GM18507 (cell line): ENCODE measurements at regions not wholly inside any gene's neighbourhood (a gene's known extent, or its start where the extent isn't known, plus 50 kb on each side); places are given as distances from the start of the nearest gene placed in this dataset.

ENCODE experiments used
- DNase-seq: peaks from one replicate; pipeline ENCODE4 v3.0.0; 2011; ENCODE audit warnings: low read depth; ENCODE audit not compliant: insufficient read length; ENCODE audit errors: extremely low spot score
- FAIRE-seq: peaks from 2 replicates; lab custom pipeline; 2011; peaks lifted over from hg19 to GRCh38; lab: Jason Lieb, UNC

DNA sequence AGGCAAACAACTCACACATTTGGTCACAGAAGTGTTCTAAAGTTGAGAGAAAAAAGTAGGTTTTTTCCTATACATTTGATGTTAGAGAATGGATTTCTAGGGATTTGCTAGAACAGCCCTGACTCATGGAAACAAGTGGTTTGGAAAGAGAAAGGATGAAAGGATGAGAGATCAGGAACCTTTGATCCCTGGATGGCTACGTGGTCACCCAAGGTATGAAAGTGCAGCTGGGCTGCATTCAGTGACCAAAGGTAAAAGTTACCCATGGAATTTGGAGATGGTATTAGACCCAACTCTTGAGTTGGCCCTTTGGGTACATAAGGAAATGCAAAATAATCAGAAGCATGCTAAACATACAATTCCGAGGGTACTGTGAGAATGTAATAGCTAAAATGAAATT lies 61.3 kb upstream of the SPIN1 start:
- DNase-seq (no peak), FAIRE-seq (no peak)

DNA sequence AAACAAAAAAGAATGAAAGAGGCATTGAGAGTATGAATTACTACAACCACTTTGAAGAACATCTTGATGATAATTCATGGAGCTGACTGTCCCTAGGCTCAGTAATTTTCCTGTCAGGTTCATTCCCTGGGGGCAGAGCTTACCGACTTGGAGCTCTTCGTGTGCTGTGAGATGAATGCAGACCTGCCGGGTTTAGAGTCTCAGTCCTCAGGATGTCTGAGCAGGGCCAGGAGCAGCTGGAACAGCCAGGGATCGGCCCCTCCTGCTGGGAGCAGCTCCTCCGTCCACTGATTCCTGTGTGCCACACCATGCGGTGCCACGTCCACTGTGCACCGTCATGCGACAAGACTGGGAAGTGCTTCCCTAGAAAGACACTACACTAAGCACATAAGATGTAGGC lies 62.2 kb upstream of the SPIN1 start:
- FAIRE-seq (no peak), DNase-seq (no peak)

GRCh38 chr9:88322906-88323566 lies 65.2 kb upstream of the SPIN1 start:
- FAIRE-seq, result peak; percentile 61
- DNase-seq, result peak; percentile 22

DNA sequence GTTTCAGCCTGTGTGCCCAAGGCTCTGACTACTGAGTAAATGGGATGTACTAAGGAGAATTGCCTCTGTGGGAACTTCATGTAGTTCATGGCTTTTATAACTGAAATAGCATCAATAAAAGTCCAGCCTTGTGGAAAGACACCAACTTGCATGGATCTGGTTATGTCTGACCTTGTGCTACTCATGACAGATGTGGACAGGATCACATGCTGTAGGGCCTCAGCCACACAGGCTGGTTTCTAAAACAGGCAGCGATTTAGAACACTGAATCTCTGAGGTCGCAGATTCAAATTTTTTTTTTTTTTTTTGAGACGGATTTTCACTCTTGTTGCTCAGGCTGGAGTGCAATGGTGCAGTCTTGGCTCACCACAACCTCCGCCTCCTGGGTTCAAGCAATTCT lies 66.5 kb upstream of the SPIN1 start:
- no peak for FAIRE-seq
- no peak for DNase-seq

GRCh38 chr9:88320748-88321415 lies 67.4 kb upstream of the SPIN1 start:
- DNase-seq (no peak), FAIRE-seq (no peak)

- DNase-seq, result no peak
- FAIRE-seq, result no peak
Observed at GRCh38 chr9:88319936-88320747, 68.1 kb upstream of the SPIN1 start.

GRCh38 chr9:88313364-88314220 lies 74.7 kb upstream of the SPIN1 start:
- DNase-seq (no peak), FAIRE-seq (no peak)

DNA sequence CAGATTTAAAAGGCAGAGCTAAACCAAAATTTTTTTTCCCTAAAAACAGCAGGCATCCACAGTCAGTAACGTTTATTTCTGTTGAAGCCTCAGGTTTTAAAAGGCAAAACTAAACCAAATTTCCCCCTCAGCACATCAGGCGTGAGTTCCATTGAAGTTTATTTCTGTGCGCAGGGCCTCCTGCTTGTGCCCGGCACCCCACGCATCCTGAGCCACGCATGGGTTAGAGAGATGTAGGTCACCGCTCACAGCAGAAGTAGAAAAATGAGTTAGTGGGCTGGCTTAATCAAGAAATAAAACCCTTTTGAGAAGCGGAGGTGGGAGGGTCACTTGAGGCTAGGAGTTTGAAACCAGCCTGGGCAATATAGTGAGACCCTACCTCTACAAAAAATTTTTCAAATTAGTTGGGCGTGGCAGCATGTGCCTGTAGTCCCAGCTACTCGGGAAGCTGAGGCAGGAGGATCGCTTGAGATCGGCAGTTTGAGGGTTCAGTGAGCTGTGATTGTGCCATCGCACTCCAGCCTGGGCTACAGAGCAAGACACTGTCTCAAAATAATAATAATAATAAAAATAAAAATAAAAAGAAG lies 75.6 kb upstream of the SPIN1 start:
- FAIRE-seq (no peak), DNase-seq (no peak)

GRCh38 chr9:88312045-88312444 lies 76.2 kb upstream of the SPIN1 start:
- DNase-seq (no peak), FAIRE-seq (no peak)

GRCh38 chr9:88310310-88310980 lies 77.8 kb upstream of the SPIN1 start:
- FAIRE-seq (no peak), DNase-seq (no peak)

GRCh38 chr9:88308831-88309560 lies 79.2 kb upstream of the SPIN1 start:
- no peak for DNase-seq
- no peak for FAIRE-seq

DNA sequence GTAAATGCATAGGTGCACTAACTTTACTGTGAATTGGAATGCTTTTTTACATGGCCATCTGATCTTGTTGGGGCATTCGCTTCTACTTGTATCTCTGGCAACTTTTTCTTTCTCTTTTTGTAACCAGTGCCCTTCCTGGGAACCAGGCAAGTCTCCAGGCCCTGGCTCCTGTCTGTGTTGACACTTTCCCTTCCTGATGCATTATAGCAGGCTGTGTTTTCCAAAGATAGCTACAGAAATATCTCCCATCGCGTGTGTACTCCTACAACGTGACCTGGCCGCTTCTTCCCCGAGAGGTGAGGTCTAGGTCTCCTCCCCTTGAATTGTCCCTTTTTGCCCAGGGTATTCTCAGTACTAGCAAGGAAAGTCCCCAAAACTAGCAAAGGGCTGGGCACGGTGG lies 81.1 kb upstream of the SPIN1 start:
- DNase-seq (no peak), FAIRE-seq (no peak)

GRCh38 chr9:88303721-88304451 lies 84.4 kb upstream of the SPIN1 start:
- DNase-seq, result peak; percentile 3

DNA sequence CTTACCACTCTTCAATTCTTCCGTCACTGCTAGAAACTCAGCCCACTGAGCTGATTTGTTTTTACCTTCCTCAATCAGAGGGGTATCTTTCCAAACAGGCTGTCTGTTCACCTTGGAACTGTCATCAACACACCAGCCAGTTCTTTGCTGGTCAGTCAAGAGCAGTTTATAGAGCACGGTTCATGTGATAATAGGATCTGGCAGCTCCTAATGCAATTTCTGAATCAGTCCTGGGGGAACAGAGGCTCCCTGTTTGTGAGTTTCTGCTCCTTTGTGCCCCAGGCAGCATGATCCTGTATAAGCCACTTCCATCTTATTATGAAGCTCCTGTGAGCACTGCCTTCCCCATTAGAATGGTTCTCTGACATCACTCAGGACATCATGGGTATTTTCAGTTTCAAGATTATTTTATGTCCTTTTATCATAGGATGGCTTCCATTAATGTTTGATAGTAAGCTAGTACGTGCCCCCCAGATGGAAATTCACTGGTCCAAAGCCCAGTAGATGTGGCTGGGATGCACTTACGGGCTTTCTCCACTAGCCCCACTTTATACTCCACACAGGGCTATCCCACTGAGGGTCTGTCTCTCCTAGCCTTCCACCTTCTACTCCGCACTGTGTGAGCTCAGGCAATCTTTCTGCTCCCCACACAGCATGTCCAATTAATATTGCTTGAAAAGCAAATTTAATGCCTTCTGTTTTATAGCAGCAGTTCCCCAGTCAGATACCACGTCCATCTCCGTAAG lies 85.5 kb upstream of the SPIN1 start:
- FAIRE-seq (no peak), DNase-seq (no peak)

More at GRCh38 chr9:88303721-88304451, 84.4 kb upstream of the SPIN1 start:
- no peak for FAIRE-seq

- FAIRE-seq (no peak), DNase-seq (no peak)
Observed at GRCh38 chr9:88300556-88300955, 87.7 kb upstream of the SPIN1 start.

DNA sequence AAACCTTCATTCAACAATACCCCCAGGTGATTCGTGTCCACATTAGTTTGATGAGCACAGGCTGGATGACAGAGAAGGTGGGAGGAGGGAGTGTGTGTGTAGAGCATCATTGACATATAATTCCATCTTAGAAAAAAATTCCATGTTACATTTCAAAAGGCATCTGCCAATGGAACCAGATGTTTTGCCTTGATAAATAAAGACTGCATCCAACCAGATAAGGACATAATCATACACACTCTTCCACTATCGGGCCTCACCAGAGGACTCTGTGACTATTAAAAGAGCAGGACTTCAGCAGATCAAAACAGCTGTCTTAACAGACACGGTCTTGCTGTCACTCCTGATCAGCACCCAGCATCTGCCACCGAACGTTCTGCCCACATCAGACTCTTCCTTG lies 96.4 kb upstream of the SPIN1 start:
- DNase-seq (no peak), FAIRE-seq (no peak)

DNA sequence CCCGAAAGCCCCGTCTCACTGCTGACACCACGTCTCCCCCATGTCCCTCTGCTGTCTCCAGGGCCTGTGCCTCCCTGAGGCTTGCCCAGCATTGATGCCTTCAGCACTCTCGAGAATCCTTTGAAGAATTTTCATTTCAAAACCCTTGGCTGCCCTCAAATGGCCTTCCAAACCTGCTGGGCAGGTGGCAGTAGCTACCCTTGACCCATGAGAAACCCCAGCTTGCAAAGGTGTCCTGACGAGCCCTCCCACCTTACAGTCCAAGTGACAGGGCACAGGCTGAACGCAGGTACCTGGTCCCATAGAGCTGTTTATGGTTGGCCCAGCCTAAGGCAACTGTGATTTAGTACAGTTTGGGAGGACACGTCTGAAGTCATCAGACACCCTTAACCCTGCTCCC lies 97.2 kb upstream of the SPIN1 start:
- FAIRE-seq (no peak), DNase-seq (no peak)
